SK-N-MC (cell line): ENCODE measurements at regions not wholly inside any gene's neighbourhood (a gene's known extent, or its start where the extent isn't known, plus 50 kb on each side); places are given as distances from the start of the nearest gene placed in this dataset.

Source experiments
- EZH2 ChIP-seq: fragments of 200-600 bp; sonication (generic); IDR thresholded peaks from one replicate; pipeline ENCODE4 v1.6.1; 2017; ENCODE audit warnings: antibody characterized with exemption
- FOXP2 ChIP-seq: optimal IDR thresholded peaks from 2 replicates; pipeline ENCODE3; 2011; ENCODE audit warnings: mild to moderate bottlenecking, moderate library complexity; ENCODE audit not compliant: insufficient read depth; ENCODE audit errors: extremely low read length, control extremely low read depth

DNA sequence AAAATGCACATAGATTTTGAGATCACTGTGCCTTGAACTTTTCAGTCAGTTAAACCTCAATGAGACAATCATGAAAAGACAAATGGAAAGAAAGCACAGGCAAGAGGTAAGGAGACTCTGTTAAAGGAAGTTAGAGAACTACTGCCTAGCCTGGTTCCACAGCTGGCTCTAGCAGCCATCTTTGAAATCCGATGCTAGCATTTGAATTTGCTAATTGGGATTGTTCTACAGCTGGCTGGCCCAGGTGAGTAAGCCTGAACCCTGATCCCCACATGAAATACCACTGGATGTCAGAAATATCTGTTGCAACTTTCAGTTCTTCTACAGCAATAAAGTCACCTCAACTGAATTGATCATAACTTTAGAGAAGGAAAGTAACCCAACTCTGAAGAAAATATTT is 315.2 kb upstream of the CHAC2 start:
- no peak for TF ChIP-seq EZH2
- TF ChIP-seq FOXP2: no peak
